Myocyte (in vitro differentiated cells): ENCODE measurements at regions not wholly inside any gene's neighbourhood (a gene's known extent, or its start where the extent isn't known, plus 50 kb on each side); places are given as distances from the start of the nearest gene placed in this dataset.
A peak's percentile ranks its signal among the peaks of the same experiment; 100 is the strongest.

ENCODE experiments used
- DNase-seq: peaks from one replicate; pipeline ENCODE4 v3.0.0-alpha.2; 2012; ENCODE audit warnings: low read depth

DNA sequence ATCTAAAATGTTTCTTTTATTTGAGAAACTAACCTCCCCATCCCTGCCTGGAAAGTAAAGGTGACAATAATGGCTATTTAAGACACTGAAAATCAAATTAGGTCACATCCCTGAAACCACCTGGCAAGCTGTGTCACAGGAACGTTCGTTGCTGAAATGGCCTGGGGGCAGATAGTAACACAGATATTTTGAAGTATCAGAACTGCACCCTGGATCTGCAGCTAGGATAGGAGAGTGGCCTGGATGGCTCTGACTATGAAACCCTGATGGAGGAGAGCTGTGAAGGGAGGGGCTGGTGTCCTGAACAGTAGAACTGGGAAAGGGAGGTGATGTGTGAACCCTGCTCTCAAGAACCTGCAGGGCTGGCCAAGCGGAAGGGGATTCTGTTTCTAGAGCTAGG is 648.3 kb upstream of the CFAP20DC start:
- no peak for DNase-seq

DNA sequence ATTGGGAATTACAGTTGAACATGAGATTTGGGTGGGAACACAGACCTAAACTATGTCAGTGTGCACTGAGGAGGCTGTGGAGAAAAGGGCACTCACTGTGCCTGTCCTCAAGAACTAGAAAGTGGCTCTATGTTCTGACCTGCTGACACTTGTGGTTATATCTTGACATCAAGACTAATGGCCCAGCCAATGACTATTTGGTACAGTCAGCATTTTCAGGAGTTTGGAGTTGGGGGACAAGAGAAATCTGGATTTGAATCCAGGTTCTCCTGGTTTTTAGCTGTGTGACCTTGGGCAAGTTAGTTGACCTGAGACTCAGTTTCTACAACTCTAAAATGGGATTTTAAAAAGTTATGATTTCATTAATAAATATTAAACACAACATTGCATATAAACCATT is 647.0 kb upstream of the CFAP20DC start:
- DNase-seq, result no peak

GRCh38 chr3:59695860-59696259 is 646.0 kb upstream of the CFAP20DC start:
- DNase-seq, result no peak

DNA sequence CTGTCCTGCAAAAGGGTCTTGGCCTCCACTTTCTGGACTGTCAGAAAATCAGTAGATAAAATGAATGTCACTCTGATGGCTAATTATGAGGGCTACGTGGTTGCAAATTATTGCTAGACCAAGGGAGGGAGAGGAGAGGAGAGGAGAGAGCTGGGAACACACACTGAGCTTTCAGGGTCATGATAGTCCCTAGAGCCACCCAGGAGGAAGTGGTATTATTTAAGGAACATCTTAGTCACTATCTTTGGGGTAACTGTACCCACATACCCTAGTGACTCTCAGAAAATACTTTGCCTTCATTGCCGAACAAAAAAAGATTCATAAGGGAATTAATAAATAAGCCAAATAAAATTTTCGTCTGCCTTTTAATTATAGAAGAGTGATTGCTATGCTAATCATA is 642.3 kb upstream of the CFAP20DC start:
- DNase-seq, result no peak

GRCh38 chr3:59690886-59691285 is 641.1 kb upstream of the CFAP20DC start:
- DNase-seq, result no peak

- no peak for DNase-seq
These were observed 638.8 kb upstream of the CFAP20DC start for GRCh38 chr3:59688636-59689035.

DNA sequence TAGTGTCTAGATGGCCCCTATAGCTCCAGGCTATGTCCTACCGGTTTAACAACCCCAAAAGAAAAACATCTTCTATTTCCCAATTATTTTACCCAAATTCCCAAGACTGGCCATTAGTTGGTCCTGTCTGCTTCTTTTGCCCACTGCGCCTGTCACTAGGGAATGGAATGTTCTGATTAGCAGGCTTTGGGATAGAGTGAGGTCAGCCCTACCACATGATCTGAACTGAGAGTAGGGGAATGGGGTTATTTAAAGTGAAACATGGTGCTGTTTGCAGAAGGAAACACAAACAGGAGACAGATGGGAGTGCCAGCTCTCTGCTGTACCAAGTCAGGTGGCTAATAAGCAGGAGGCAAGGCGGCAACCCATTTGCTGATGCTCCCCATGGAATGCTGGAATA is 635.6 kb upstream of the CFAP20DC start:
- DNase-seq, result no peak

DNA sequence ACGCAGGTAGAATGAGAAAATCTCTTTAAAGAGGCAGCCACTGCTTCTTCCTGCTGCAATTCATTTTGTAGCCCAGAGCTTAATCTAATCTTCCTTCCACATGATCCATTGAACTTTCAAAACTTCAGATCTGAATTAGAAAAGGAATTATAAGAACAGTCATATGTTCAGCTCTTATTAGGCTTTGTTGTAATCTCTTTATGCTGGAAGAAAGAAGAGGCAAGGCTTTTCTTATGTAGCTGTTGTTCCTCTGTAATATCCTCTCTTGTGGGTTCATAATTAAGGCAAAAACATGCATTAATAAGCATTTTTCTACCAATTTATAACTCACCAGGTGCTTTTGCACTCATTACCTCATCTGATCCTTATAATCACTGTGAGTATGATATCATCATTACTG is 634.9 kb upstream of the CFAP20DC start:
- no peak for DNase-seq

DNA sequence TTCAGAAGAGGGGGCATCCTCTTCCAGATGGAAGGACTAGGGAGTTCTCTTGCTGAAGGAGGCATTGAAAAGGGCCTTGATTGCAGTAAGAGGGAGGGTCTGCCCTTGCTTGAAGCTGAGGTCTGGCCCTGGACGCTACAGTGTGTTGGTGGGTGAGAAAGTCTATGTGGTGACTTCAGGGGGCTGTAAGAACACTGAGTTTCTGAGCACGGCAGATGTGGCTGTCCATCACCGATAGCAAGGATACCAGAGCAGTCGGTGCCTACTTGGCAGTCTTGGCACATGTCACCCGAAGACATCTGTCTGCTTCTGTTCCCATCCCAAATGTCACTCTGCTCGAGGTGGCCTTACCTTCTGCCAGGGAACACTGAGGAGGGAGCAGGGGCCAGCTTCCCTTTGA is 631.1 kb upstream of the CFAP20DC start:
- DNase-seq, result peak; percentile 3

GRCh38 chr3:59677747-59678702 is 628.2 kb upstream of the CFAP20DC start:
- DNase-seq, result no peak

GRCh38 chr3:59675495-59675894 is 625.7 kb upstream of the CFAP20DC start:
- DNase-seq, result no peak

- no peak for DNase-seq
These were observed 613.4 kb upstream of the CFAP20DC start for GRCh38 chr3:59663076-59663850.

GRCh38 chr3:59660852-59661625 is 611.2 kb upstream of the CFAP20DC start:
- DNase-seq, result no peak

- no peak for DNase-seq
These were observed 610.6 kb upstream of the CFAP20DC start for GRCh38 chr3:59660376-59660775.

GRCh38 chr3:59659755-59660154 is 609.9 kb upstream of the CFAP20DC start:
- no peak for DNase-seq

- no peak for DNase-seq
These were observed 609.0 kb upstream of the CFAP20DC start for GRCh38 chr3:59658866-59659265.

DNA sequence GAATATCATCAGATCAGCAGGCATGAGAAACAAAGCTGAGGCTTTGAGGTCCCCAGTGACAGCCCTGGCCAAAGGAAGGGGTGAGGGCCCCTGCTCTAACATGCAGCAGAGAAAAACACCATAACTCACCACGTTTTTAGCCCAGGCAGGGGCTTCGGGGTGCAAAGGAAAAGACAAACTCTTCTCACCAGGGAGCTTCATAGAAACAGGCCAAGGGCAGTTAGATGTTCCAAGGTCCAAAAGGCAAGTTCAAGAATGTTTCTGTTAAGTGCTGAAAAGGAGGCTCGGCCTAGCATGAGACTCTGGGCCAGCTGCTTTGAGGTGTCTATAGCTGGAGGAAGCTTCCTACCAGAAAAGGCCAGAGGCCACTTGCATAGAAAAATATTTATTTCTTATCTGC is 608.4 kb upstream of the CFAP20DC start:
- no peak for DNase-seq

- no peak for DNase-seq
These were observed 605.7 kb upstream of the CFAP20DC start for GRCh38 chr3:59655418-59656015.

DNA sequence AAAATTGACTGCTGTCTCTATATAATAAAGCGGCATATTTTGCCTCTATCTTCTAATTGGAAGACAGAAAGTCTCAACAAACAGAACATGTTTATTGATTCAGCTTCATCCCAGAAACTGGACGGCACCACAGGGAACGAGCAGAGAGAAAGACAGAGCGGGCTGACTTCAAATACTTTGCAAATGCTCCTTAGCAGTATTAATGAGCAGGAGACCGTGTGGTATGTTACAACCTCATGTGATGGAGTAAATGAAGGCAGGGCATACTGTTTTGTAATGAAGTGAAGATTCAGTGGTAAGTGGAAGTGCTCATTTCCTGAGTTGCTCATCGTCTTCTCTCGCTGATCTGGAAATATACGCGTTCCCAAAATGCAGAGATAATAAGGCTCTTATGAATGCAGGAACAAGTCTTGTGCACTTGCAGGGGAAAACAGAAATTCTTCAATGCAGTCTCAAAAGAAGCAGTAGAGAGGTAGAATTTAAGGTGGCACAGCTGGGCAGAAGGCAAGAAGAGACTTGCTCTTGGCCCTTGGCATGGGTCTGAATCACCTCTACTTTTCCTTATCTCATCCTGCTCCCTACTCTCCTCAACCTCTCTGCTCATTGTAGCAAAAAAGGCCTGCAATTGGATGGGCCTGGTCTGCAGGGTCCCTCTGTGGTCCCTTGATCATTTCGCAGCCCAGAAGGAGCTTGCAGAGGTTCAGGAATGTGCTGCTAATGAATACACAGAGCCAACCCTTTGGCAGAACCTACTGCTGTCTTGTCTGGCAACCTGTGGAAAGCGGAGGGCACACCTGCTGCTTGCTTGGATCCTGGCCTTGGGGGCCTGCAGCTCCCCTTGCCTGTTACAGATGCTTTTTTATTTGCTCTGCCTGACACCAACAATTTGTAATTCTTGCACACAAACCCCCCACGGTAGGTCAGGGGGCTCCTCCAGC is 604.9 kb upstream of the CFAP20DC start:
- no peak for DNase-seq

DNA sequence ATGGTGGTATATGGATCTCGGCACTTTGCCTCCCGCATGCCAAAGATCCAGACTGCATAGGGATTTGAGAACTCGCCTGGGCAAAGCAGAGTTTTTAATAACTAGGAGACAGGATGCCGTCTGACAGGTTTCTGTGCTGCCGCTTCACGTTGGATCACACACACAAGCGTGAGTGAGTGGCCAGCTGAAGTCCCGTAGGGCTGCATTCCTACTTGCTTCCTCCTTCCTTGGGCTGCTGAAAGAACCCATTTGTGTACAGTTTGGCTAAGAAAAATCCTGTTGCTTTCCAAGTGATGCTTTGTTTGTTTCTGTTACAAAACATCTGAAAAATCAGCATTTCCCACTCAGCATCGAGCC is 604.3 kb upstream of the CFAP20DC start:
- no peak for DNase-seq
